T-helper 2 cell treated with Interferon-gamma antibody and Interleukin-4, amounts not matched to agents 5 μg/mL and 100 μg/mL, for 36 hours (primary cell): ENCODE measurements at regions not wholly inside any gene's neighbourhood (a gene's known extent, or its start where the extent isn't known, plus 50 kb on each side); places are given as distances from the start of the nearest gene placed in this dataset.

Experiments used
- DNase-seq: peaks from one replicate; pipeline ENCODE4 v3.0.0; 2021; ENCODE audit warnings: low spot score
- H3K27ac Mint-ChIP-seq: one replicate; pipeline ENCODE4 v1.8.0; 2021; ENCODE audit warnings: mild to moderate bottlenecking, mixed read lengths
- H3K27me3 Mint-ChIP-seq: one replicate; pipeline ENCODE4 v1.8.0; 2021; ENCODE audit warnings: low read depth, mixed read lengths
- H3K36me3 Mint-ChIP-seq: one replicate; pipeline ENCODE4 v1.8.0; 2021; ENCODE audit warnings: low read depth, mixed read lengths
- H3K4me1 Mint-ChIP-seq: one replicate; pipeline ENCODE4 v1.8.0; 2021; ENCODE audit warnings: low read depth, mixed read lengths
- H3K4me3 Mint-ChIP-seq: one replicate; pipeline ENCODE4 v1.8.0; 2022; ENCODE audit warnings: mild to moderate bottlenecking, moderate library complexity, mixed read lengths
- H3K9me3 Mint-ChIP-seq: one replicate; pipeline ENCODE4 v1.8.0; 2021; ENCODE audit warnings: mixed read lengths

DNA sequence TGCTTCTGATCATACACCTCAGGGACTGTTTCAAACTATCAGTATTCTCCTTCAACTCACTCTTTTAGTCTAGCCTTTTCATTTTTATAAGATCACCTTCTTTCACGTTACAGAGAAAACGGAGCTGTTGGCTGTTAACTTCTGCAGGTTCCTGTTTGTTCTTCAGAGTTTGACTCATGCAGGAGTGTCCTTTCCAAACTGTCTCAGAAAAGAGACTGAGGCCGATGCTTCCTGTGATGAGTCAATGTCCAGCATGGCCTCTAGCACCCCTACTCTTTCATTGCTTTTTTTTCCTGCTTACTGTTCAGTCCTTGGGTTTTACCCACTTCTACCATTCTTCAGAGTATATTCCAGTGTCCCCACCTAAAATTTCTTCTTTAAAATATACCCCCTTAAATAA is 240.8 kb upstream of the RGPD4 start:
- Mint-ChIP-seq H3K4me3 (no peak overlapping the region), H3K9me3 (no peaks in the 10 kb centered on the region), H3K27ac (no peak overlapping the region), H3K27me3 (no peaks in the 10 kb centered on the region), H3K36me3 (no peaks in the 10 kb centered on the region), H3K4me1 (no peaks in the 10 kb centered on the region)
- no peak for DNase-seq

DNA sequence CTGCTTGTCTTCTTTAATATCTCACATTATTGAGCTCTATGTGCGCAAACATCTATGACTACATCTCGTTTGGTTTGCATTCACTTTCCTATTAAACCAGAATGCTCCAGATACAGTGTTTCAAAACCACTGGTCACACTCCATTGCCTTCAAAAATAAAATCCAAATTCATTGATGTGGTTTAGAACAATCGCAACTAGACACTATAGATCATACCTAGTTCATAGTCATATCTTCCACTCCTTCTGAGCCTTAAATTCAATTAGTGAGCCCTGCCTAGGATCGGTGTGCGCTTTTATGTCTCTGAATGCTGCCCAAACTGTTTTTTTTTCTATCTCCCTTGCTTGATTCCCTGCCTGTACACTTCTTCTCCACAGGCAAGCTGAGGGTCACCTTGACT is 238.5 kb upstream of the RGPD4 start:
- no peaks in the 10 kb centered on the region for H3K36me3 Mint-ChIP-seq
- H3K27me3 Mint-ChIP-seq = no peaks in the 10 kb centered on the region
- H3K4me1 Mint-ChIP-seq = no peaks in the 10 kb centered on the region
- no peak for DNase-seq
- H3K9me3 Mint-ChIP-seq = peaks cover 3% of the 10 kb centered on the region
- no peak overlapping the region for H3K4me3 Mint-ChIP-seq
- no peak overlapping the region for H3K27ac Mint-ChIP-seq

DNA sequence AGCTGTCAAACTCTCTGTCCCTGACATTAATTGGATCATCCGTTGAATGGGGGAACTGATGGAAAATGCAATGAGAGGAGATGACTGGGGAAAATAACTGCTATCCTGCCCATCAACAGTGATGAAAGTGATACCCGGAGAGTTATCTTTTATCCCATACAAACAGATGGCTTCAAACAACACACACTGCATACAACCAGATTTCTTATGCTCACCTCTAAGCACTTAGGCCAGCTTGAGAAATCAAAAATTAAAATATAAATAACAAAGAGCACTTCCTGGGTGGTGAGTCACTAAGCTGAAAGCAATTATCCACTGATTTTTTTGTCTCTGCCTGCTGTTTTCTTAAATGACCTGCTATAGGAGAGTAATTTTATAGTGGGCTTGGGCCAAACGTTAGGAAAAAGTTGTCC is 237.6 kb upstream of the RGPD4 start:
- H3K27me3 Mint-ChIP-seq = no peaks in the 10 kb centered on the region
- H3K4me1 Mint-ChIP-seq = no peaks in the 10 kb centered on the region
- no peak for DNase-seq
- no peak overlapping the region for H3K27ac Mint-ChIP-seq
- H3K4me3 Mint-ChIP-seq = no peak overlapping the region
- peaks cover 4% of the 10 kb centered on the region for H3K9me3 Mint-ChIP-seq
- no peaks in the 10 kb centered on the region for H3K36me3 Mint-ChIP-seq

DNA sequence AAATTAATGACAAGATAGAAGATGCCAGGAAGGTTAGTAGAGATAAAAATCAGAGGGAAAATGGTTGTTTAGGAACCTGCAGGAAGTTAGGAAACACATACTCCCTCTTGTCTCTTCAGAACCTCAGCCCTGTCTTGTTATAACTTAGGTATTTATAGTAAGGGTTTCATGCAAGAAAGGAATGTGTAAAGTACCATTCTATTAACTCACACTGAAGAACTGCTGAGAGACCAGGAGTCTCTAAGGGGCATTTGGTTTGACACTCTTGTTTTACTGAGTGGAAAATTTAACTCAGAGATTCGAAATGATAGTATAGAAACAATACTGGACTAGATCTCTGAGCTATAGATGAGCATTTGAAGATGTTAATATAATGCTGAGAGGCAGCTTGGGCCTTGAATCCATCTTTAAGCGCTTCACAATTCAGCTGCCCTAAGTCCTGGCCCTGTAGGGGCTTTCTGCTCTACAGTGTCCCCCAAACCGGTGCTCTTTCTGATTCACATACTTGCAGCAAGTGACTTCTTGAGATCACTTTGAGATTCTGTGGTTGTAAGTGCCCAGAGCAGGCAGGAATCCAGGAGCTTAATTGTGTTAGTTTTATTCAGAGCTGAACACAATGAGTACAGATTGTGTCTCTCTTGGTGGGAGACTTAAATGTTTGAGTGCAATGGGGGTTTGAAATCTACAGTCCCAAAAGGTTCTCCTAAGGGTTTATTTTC is 235.0 kb upstream of the RGPD4 start:
- DNase-seq = no peak
- no peaks in the 10 kb centered on the region for H3K27me3 Mint-ChIP-seq
- peaks cover 4% of the 10 kb centered on the region for H3K9me3 Mint-ChIP-seq
- no peak overlapping the region for H3K4me3 Mint-ChIP-seq
- no peaks in the 10 kb centered on the region for H3K36me3 Mint-ChIP-seq
- no peaks in the 10 kb centered on the region for H3K4me1 Mint-ChIP-seq
- H3K27ac Mint-ChIP-seq = no peak overlapping the region

DNA sequence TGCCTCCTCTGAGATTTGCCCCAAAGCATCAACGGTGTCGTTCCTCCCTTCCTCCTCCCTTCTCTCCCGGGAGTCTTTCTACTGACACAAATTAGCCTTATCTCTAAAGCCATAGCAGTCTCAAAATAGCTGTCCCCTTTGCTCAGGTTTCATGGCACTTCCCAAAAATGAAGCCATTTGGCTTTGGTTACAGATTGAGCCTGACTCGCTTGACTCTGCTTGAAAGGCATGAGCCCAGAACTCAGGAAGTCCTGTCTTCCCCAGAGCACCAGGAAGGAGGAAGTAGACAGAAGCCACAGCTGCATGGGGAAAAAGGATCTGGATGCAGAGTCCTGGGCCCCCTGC is 234.4 kb upstream of the RGPD4 start:
- Mint-ChIP-seq H3K4me3 (no peak overlapping the region), H3K36me3 (no peaks in the 10 kb centered on the region), H3K27me3 (no peaks in the 10 kb centered on the region), H3K4me1 (no peaks in the 10 kb centered on the region), H3K9me3 (peaks cover 4% of the 10 kb centered on the region), H3K27ac (no peak overlapping the region)
- no peak for DNase-seq

DNA sequence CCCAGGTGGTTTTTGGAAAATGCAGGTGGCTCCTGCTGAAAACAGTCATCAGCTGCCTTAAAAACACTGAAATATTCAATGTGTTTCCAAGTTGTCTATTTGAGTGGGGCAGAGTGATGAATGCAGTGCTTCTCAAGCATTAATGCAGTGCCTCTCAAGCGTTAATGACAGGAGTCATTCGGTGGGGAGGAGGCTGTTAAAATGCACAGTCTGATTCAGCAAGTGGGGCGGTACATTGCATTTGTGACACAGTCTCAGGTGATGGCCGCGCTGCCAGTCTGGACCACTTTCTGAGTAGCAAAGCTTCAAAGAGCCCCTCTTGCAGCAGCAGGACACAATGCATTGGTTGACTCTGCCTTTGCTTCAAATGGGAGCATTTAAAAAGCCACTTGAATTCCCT is 231.4 kb upstream of the RGPD4 start:
- no peaks in the 10 kb centered on the region for H3K27me3 Mint-ChIP-seq
- H3K27ac Mint-ChIP-seq = no peak overlapping the region
- DNase-seq = no peak
- H3K36me3 Mint-ChIP-seq = no peaks in the 10 kb centered on the region
- H3K4me3 Mint-ChIP-seq = no peak overlapping the region
- no peaks in the 10 kb centered on the region for H3K4me1 Mint-ChIP-seq
- peaks cover 4% of the 10 kb centered on the region for H3K9me3 Mint-ChIP-seq

DNA sequence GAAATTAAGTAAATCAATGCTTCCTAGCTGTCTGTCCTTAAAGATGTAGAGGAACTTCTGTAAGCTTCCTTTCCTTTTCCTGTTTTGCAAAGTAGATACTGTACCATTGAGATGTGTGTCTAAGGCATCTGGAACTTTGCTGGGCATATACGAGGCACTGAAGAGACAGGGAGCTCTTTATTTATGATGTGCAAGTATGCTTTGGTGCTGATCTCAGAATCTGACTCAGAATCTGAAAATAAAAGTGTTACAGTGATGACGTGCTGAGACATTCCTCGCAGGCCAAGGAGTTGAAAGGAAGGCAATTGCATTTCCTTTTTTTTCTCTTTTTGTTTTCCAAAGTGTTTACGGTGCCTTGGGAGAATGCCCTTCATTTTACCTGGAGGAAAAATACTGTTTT is 230.9 kb upstream of the RGPD4 start:
- DNase-seq = no peak
- no peak overlapping the region for H3K4me3 Mint-ChIP-seq

DNA sequence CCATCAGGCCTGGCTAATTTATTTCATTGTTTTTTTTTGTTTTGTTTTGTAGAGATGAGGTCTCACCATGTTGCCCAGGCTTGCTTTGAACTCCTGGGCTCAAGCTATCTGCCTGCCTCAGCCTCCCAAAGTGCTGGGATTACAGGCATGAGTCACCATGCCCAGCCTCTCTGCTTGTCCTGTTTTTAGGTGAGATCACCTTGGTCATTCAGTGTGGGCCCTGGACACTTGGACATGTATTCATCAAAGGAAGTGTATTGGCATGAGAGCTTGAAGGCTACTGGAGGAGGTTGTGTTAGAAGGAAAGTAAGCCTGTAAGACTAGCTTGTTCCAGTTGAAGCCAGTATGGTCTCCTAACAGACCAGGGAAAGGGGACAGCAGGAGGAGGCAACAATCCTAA is 229.2 kb upstream of the RGPD4 start:
- Mint-ChIP-seq H3K4me1 (no peaks in the 10 kb centered on the region), H3K9me3 (peaks cover 4% of the 10 kb centered on the region), H3K27ac (no peak overlapping the region), H3K27me3 (no peaks in the 10 kb centered on the region), H3K36me3 (no peaks in the 10 kb centered on the region), H3K4me3 (no peak overlapping the region)
- DNase-seq = no peak

More for the DNA sequence above, 230.9 kb upstream of the RGPD4 start:
- Mint-ChIP-seq H3K27ac (no peak overlapping the region), H3K4me1 (no peaks in the 10 kb centered on the region), H3K9me3 (peaks cover 4% of the 10 kb centered on the region), H3K27me3 (no peaks in the 10 kb centered on the region), H3K36me3 (no peaks in the 10 kb centered on the region)

DNA sequence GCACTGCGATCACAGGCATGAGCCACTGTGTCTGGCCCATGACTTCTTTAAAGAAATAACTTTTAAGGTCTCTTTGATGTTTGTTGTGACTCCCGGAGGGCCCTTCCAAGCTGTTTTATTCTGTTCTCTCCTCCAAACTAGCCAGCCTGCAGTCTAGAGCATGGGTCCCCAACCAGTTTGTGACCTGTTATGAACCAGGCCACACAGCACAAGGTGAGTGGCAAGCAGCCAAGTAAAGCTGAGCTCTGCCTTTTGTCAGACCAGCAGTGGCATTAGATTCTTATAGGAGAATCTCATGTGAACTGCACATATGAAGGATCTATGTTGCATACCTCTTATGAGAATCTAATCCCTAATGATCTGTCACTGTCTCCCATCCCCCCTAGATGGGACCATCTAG is 223.9 kb upstream of the RGPD4 start:
- no peaks in the 10 kb centered on the region for H3K27me3 Mint-ChIP-seq
- DNase-seq = no peak
- no peak overlapping the region for H3K4me3 Mint-ChIP-seq

DNA sequence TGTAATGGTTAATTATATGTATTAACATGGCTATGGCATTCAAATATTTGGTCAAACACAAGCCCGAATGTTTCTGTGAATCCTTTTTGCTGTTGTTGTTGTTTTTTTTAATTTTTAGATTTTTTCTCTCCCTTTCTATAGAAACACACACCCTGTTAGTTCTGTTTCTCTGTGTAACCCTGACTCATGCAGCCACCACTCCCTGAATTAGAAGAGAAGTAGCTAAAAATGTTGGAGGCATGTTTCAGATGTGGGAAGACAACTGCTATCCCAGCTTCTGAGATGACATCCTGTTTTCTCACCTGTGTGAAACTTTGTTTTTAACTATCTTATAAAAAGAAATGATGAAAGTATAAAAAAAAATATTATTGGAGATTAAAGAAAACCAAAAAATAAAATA is 219.6 kb upstream of the RGPD4 start:
- Mint-ChIP-seq H3K4me1 (no peaks in the 10 kb centered on the region), H3K36me3 (no peaks in the 10 kb centered on the region), H3K27me3 (no peaks in the 10 kb centered on the region), H3K27ac (no peak overlapping the region), H3K4me3 (no peak overlapping the region), H3K9me3 (no peaks in the 10 kb centered on the region)
- no peak for DNase-seq

More for the DNA sequence above, 223.9 kb upstream of the RGPD4 start:
- no peaks in the 10 kb centered on the region for H3K4me1 Mint-ChIP-seq
- no peaks in the 10 kb centered on the region for H3K9me3 Mint-ChIP-seq
- H3K36me3 Mint-ChIP-seq = no peaks in the 10 kb centered on the region
- no peak overlapping the region for H3K27ac Mint-ChIP-seq

DNA sequence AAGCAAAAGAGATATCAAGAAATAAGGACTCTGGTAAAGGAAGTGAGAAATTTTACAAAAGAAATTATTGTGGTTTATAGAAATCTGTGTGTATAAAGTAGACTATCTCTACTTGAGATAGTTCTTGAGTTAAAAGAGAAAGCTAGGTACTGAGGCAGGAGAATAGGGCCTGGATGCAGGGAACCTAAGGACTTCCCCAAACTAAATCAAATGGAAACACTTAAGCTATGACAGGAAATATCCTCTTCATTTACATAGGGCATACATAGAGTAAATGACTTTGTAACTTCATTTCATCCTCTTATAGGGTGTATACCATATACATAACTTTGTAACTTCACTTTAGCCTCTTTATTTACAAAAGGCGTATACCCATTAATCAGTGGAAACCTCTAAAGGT is 219.2 kb upstream of the RGPD4 start:
- no peak for DNase-seq
- H3K27me3 Mint-ChIP-seq = no peaks in the 10 kb centered on the region
- no peak overlapping the region for H3K27ac Mint-ChIP-seq
- no peaks in the 10 kb centered on the region for H3K9me3 Mint-ChIP-seq
- H3K4me3 Mint-ChIP-seq = no peak overlapping the region
- H3K36me3 Mint-ChIP-seq = no peaks in the 10 kb centered on the region
- no peaks in the 10 kb centered on the region for H3K4me1 Mint-ChIP-seq

DNA sequence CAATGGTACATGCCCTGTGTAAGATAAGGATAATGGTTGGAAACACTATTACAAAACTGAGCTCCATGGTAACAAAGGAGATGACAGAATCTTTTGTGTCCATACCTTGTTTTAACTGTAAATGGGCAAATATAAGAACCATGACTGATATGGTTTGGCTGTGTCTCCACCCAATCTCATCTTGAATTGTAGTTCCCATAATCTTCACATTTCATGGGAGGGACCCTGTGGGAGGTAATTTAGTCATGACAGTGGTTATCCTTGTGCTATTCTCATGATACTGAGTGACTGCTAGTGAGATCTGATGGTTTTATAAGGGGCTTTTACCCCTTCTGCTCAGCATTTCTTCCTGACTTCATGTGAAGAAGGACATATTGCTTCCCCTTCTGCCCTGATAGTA is 211.7 kb upstream of the RGPD4 start:
- Mint-ChIP-seq H3K27ac (no peak overlapping the region), H3K27me3 (no peaks in the 10 kb centered on the region), H3K4me3 (no peak overlapping the region), H3K4me1 (no peaks in the 10 kb centered on the region), H3K36me3 (no peaks in the 10 kb centered on the region), H3K9me3 (peaks cover 21% of the 10 kb centered on the region)
- no peak for DNase-seq

DNA sequence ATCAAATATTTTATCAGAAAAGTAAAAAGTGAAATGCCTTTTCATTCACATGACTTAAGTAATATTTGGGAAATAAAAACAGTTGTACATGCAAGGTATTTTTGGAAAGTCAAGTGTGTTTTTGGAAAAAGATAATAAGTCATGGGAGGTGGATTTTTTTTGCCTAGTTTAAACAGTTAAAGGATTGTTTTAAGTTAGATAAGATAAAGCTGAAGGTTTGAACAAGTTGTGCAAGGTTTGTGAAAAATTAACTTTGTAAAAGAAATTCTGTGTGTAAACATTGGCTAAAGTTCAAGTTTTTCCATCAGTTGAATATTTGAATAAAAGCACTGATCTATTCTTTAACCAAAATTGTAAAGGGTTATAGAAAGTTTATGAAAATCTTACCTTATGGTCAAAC is 207.9 kb upstream of the RGPD4 start:
- peaks cover 26% of the 10 kb centered on the region for H3K9me3 Mint-ChIP-seq
- H3K4me1 Mint-ChIP-seq = no peaks in the 10 kb centered on the region
- no peaks in the 10 kb centered on the region for H3K36me3 Mint-ChIP-seq
- no peak for DNase-seq
- no peak overlapping the region for H3K4me3 Mint-ChIP-seq
- H3K27ac Mint-ChIP-seq = no peak overlapping the region
- H3K27me3 Mint-ChIP-seq = no peaks in the 10 kb centered on the region

DNA sequence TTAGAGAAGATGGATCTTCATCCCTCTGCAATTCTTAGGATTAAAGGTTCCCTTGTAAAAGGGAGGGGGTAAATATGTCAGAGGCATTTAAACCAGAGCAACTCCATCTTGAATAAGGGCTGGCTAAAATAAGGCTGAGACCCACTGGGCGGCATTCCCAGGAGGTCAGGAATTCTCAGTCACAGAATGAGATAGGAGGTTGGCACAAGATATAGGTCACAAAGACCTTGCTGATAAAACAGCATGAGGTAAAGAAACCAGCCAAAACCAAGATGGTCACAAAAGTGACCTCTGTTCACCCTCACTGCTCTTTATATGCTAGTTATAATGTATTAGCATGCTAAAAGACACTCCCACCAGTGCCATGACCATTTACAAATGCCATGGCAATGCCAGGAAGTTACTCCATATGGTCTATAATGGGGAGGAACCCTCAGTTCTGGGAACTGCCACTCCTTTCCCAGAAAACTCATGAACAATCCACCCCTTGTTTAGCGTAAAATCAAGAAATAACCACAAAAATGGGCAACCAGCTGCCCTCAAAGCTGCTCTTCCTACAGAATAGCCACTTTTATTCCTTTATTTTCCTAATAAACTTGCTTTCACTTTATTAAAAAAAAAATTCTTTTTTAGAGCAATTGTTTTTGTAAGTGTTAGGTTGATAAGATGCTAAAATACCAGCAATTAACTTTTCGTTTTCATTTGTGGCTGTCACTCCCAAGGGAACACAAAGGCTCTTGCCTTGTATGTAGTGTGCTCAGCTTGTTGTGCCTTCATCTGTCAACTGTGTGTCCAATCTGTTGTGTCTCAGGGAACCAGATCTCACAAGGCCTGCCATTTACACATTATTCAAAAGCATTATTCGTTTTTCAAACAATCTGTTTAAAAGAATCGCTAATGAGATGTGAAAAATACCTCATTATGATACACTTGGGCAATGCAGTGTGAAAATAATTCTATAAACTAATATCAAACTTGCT is 205.2 kb upstream of the RGPD4 start:
- no peak overlapping the region for H3K27ac Mint-ChIP-seq
- no peaks in the 10 kb centered on the region for H3K27me3 Mint-ChIP-seq
- no peaks in the 10 kb centered on the region for H3K36me3 Mint-ChIP-seq
- no peaks in the 10 kb centered on the region for H3K4me1 Mint-ChIP-seq
- H3K9me3 Mint-ChIP-seq = peaks cover 25% of the 10 kb centered on the region
- no peak for DNase-seq
- no peak overlapping the region for H3K4me3 Mint-ChIP-seq
